Right renal cortex interstitium (tissue), 3 donors: ENCODE measurements at regions not wholly inside any gene's neighbourhood (a gene's known extent, or its start where the extent isn't known, plus 50 kb on each side); places are given as distances from the start of the nearest gene placed in this dataset.

Source experiments
- DNase-seq, 3 donors: peaks; one replicate each; pipeline ENCODE4 v3.0.0-alpha.2; 2013; ENCODE audit warnings: low read depth in 3 of 3, low spot score in 2 of 3

DNA sequence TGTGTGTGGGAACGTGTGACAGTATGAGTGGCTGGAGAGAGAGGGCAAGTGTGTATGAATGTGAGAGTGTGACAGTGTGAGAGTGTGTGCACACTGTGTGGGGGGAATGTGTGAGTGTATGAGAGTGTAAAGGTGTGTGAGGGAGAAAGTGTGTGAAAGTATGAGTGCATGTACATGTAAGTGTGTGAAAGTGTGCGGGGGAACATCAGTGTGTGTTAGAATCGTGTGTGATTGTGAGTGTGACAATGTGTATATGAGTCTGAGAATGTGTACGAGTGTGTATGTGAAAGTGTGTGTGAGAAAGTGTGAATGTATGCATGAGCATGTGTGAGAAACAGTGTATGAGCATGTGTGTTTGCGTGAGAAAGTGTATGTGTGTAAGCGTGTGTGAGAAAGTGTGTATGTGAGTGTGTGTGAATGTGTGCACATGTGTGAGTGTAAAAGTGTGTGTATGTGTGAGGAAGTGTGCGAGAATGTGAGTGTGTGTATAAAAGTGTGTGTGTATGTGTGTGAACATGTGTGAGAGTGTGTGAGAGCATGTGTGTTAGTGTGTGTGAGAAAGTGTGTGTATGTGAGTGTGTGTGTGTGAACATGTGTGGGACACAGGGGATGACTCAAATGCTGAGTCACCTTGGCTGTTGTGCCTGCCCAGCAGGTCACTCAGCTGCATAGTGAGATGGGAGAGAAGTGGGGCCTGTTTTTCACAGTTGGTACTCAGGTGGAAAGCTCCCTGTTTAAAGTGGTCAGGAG is 220.5 kb upstream of the TBX3 start:
- DNase-seq = no peak

DNA sequence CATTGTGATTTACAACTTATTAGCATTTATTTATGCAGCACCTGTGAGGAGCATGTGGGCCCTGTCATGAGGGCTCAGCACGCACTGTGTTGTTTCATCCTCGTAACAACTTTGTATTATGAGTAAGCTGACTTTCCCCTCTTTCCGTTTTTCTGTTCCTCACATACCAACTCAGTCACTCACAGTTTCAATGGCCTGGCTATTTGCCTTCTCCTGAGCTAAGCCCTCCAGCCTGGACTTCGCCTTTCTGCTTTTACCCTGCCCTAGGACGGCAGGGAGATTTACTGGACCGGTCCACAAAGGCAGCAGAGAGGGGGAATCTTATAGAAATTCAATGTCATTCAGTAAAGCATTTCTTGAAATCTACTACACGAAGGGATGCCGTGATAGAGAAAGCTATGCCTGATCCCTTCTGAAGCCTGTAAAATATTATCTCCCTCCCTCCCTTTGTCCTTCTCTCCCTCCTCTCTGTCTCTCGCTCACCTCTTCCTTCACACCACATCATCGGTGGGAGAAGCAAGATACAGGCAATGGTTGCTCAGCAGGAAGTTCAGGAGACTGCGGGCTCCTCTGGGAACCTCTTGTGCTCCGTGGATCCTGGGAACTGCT is 219.2 kb upstream of the TBX3 start:
- DNase-seq = no peak

DNA sequence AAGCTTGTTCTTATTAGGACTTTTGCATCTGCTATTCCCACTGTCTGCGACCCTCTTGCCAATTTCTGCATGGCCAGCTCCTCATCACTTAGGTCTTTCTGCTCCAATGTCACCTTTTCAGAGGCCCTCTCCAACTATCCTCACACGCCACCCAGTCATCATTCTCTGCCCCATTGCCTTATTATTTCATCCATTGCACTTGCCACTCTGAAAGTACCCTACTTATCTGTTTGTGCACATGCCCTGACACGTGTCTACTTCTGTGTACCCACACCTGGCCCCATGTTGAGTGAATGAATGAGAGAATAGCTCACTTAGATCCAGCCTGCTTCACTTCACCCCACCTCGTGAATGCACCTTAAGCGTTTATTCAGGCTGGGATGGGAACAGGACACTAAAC is 218.7 kb upstream of the TBX3 start:
- DNase-seq = no peak

DNA sequence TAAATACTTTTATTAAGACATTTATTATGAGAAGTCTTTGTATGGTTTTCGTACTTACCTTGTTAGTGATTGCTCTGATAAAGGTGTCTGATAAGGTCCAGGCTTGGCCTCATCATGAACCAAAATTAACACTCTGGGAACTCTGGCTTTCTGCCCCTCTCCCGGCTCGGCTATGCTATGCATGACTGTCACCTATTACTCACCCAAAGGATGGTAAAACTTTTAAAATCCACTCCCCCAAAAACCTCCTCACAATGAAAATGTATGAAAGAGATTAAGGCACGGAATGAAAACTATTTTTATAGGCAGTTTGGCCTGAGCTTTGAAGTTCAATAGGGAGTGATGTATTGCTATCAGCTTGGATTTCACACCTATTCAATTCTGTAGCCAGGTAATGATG is 217.3 kb upstream of the TBX3 start:
- no peak for DNase-seq

GRCh38 chr12:114898159-114898558 is 214.2 kb upstream of the TBX3 start:
- DNase-seq = no peak

- DNase-seq = no peak
Observed at GRCh38 chr12:114895827-114896226, 211.9 kb upstream of the TBX3 start.

DNA sequence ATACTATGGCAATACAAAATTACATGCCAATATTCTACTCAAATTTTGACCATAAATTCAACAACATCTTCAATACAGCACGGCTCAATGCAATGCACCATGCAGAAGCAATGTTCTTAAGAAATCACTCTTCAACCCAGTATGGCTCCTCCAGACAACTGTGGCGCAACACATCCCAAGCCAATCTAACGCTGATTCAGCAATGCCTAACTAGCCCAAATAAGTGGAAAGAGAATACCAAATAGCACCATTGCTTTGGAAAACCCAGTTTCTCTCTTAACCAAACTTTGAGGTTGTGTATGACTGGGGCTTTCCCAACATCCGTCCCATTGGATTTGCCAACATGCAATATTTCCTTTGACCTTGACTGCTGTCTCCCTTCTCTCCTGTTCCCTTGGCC is 211.1 kb upstream of the TBX3 start:
- DNase-seq = no peak

DNA sequence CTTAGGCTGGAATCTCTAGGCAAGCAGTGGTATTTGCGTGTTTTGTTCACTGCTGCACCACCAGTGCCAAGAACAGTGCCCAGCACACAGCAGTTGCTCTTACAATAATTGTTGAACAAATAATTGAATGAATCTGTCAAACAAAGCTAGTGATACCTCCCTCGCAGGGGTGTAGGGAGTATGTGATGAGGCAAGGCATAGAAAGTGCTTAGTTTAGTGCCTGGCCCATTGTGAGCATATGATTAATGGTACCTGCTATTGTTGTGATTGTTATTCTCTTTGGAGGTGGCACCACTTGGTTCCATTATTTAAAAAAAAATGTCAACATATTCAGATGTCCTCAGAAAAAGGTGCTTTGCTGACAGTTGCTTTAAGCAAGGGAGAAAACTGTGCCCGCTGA is 210.1 kb upstream of the TBX3 start:
- no peak for DNase-seq

DNA sequence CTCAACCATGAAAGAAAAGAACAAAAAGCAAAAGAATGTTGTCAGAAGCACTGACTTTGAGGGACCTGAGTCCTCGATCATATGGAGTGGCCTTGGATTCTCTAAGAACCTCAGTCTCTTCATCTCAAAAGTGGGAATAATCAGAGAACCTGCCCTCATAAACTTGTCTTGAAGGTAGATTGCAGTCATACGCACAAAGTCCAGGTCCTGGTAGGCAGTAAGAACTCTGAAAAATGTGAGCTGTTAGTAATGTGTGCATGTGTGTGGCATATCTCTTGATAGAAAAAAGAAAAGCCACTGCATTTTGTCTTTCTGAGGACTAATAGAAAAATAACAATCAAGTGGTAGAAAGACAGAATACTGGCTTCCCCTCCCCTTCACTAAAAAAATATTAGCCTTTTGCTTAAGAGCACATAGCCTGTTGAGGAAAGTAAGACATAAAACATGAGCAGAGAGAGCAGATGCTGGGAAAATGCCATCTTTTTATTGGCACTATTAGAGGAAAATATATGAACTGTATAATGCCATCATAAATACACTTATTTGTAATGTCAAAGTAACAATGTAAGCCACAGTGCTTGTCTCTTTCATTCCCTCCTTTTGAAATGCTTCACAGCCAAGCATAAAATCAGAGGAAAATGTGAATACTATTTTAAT is 205.1 kb upstream of the TBX3 start:
- no peak for DNase-seq

DNA sequence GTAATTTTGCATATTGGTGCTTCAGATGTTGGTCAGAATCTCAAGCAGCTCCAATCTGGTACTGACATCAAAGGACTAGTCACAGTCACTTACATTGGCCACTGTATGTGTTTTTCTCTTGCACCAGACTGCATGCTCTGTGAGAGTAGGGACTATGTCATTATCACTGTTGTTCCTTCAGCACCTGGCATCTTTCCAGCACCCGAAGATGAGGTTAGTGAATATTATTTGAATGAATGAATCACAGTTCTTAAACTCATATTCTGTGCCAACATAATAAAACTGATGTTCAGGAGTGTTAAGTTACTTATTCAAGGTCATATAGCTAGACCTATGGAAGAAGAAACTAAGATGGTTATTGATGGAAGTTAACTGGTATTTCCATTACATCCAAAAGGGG is 204.5 kb upstream of the TBX3 start:
- no peak for DNase-seq

DNA sequence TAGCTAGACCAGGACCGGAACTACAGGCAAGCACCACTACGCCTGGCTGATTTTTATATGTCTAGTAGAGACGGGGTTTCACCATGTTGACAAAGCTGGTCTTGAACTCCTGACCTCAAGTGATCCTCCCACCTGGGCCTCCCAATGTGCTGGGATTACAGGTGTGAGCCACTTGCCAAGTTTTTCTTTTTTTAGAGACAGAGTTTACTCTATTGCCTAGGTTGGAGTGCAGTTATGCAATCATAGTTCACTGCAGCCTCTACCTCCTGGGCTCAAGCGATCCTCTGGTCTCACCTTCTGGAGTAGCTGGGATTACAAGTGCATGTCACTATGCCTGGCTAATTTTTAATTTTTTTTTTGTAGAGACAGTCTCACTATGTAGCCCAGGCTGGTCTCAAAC is 201.5 kb upstream of the TBX3 start:
- no peak for DNase-seq

- no peak for DNase-seq
Observed at GRCh38 chr12:114884575-114884974, 200.6 kb upstream of the TBX3 start.

DNA sequence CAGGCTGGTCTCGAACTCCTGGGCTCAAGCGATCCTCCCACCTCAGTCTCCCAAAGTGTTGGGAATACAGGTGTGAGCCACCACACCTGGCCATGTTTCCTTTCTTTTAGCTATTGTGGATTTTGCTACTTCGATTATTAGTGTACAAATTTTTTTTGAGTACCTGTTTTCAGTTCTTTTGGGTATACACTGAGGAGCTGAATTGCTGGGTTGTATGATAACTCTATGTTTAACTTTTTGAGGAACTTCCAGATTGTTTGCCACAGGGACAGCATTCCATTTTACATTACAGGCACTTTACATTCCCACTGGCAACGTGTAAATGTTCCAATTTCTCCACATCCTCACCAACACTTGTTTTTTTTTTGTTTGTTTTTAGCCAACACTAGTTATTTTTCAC is 198.1 kb upstream of the TBX3 start:
- DNase-seq = no peak

- DNase-seq = no peak
Observed at GRCh38 chr12:114879354-114879753, 195.4 kb upstream of the TBX3 start.

- no peak for DNase-seq
Observed at GRCh38 chr12:114878781-114879180, 194.8 kb upstream of the TBX3 start.

- no peak for DNase-seq
Observed at GRCh38 chr12:114876968-114877680, 193.1 kb upstream of the TBX3 start.

GRCh38 chr12:114875313-114875712 is 191.3 kb upstream of the TBX3 start:
- DNase-seq = no peak

DNA sequence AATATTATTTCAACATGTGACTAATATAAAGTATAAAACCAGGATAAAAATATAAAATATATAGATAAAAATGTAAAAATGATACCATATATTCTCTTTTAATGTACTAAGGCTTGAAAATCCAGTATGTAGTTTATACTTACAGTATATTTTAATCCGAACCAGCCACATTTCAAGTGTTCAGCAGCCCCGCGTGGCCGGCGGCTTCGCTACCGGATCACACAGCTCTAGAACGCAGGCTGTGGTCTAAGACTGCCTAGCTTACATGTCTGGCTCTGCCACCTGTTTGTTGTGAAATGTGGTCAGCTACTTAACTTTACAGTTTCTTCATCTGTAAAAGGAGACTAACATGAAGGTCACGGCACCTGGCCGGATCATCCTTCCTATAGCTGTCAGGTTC is 189.7 kb upstream of the TBX3 start:
- no peak for DNase-seq

- DNase-seq = no peak
Observed at GRCh38 chr12:114868995-114869834, 185.2 kb upstream of the TBX3 start.

DNA sequence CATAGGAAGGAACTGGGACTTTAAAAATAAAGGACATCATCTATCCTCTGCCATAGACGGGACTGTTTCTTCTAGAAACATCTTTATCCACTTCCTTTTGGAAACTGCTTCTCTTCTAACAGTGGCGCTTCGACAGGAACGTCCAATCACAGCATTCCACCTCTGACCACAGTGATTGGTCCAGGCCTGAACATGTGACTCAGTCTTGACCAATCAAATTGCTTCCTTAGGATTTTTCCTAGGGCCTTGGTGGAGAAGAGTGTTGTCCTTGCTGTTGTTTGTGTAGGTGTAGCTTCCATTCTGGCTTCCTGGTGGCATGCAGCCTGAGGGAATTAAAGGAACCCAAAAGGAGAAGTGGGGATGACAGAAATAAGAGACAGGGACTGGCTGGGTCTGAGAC is 182.4 kb upstream of the TBX3 start:
- no peak for DNase-seq
